NCI-H146 treated with DMSO at 0.1 percent for 48 hours (cell line): ENCODE measurements at regions not wholly inside any gene's neighbourhood (a gene's known extent, or its start where the extent isn't known, plus 50 kb on each side); places are given as distances from the start of the nearest gene placed in this dataset.

Source experiments
- DNase-seq: peaks from one replicate; lab custom pipeline; 2025; ENCODE audit not compliant: unreplicated experiment; lab: John Stamatoyannopoulos, UW

DNA sequence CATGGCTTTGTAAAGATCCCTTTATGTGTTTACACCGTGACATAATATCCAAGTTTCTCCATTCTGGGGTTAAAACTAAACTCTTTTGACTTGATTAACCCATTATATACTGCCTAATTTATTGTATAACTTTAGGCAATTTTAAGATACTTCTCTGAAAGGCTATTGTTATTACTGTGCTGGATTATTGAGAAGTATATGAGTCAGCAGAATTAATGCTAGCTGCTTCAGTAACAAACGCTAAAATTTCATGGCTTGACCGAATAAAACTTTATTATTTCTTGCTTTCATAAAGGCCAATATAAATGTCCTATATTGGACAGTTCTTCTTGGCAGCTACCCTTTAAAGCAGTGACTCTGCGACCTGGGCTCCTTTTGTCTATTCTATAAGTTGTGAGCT, 853.9 kb downstream of the SORCS3 start:
- DNase-seq: no peak

- DNase-seq: no peak
These were observed 853.2 kb downstream of the SORCS3 start for GRCh38 chr10:105494303-105494702.

DNA sequence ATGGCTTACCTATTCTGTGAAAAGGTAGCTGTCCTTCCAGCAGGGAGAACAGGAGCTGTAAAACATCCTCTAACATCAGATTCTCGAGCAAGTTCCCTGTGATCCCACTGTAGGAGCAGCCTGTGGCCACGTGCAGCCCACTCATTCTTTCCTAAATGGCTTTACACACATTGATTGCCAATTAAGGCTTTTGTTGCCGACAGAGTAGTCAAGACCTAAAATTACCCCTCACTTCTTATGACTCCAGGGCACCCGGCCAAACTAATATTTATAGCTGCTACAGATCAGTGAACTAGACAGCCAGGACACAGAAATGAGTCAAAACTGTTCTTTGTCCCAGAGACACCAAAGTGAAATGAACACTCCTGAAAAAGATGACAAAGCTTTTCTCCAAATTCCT, 832.1 kb downstream of the SORCS3 start:
- DNase-seq: no peak

GRCh38 chr10:105468759-105469158, 827.7 kb downstream of the SORCS3 start:
- DNase-seq: no peak

DNA sequence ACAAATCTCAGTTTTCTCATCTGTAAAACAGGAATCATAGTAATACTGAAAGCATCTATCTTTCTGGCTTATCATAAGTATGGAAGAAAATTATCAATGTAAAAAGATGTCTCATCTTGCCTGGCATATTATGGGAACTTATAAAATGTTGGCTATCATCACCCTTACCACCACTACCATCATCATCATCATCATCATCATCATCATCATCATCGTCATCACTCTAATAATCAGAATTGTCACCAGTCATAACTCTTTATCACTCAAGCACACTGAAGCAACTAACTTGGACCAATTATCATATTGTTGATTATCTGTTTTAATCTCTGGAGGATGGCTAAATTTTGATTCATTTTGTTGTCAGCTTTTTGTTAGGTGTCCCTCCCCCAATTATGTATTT, 825.4 kb downstream of the SORCS3 start:
- no peak for DNase-seq

DNA sequence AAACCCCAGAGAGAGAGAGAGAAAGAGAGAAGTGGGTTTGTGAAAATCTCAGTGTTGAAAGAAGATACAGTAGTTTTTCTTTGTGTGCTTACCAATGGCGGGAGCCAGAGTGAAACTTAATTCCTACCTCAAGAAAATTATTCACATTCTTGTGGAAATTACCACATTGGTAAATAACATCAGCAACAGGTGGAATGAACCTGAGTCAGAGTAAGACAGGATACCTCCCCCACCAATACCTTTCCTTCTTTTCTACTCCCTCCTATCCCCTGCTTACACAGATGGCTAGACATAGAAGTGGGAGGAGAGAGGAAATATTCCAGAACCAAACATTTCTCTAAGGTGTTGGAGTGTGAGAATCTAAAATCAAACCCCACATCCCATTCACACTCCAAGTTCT, 793.9 kb downstream of the SORCS3 start:
- no peak for DNase-seq

- DNase-seq: no peak
These were observed 772.9 kb downstream of the SORCS3 start for GRCh38 chr10:105413997-105414396.

GRCh38 chr10:105409370-105409769, 768.3 kb downstream of the SORCS3 start:
- no peak for DNase-seq

DNA sequence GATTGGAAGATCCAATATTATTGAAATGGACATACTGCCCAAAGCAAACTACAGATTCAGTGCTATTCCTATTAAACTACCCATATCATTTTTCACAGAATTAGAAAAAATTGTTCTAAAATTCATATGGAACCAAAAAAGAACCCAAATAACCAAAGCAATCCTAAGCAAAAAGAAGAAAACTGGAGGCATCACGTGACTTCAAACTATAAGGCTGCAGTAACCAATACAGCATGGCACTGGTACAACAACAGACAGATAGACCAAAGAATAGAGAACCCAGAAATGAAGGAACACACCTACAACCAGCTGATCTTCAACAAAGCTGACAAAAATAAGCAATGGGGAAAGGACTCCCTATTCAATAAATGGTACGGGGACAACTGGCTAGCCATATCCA, 765.4 kb downstream of the SORCS3 start:
- DNase-seq: no peak

DNA sequence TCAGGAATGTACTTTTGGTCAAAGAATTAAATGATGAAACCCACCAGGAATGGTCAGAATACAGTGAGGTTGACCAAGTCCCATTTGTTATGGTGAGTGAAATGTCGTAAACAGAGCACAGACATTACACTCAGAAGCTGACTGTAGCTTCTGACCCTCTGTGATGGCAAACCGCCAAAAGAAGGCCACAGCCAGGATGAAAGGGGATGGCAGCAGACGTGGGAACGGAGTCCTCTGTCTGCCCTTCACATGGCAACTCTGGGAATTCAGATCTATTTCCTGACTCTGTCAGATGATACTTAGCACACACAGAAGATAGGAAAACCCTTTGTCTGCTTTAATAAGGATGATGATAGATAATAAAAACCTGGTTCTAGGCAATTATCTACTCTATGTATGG, 757.1 kb downstream of the SORCS3 start:
- no peak for DNase-seq

GRCh38 chr10:105391670-105392351, 750.7 kb downstream of the SORCS3 start:
- no peak for DNase-seq

DNA sequence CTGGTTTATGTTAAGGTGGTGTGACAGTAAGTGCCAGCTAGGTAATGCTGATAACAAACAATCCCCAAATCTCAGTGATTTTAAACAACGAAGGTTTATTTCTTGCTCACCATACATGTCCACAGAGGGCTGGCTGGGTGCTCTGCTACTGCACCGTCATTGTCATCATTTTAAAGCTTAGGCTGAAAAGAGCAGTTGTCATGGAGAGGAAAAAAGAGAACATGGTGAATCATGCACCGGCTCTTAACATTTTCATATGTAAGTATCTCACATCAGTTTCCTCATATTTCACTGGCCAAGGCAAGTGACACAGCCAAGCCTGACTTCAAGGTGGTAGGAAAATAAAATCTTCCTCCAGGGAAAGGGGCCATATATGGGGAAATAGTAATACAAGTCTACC, 746.9 kb downstream of the SORCS3 start:
- no peak for DNase-seq

- DNase-seq: no peak
These were observed 742.9 kb downstream of the SORCS3 start for GRCh38 chr10:105383978-105384377.

DNA sequence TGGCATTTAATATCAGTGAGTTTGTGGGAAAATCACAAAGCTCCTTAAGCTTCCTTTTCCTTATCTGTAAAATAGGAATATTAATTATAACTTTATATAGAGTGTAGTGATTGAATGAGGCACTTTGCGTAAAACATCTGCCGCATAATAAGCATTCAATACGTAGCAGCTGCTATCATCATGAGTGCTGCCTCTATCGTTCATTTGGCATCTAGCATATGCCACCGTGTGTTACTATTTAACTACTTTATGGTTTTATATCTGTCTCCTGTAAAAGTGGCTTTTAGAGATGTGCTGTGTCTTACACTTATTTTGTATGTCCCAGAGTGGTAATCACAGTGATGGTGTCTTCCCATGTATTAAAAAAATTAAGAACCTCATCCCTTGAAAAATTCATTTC, 729.6 kb downstream of the SORCS3 start:
- no peak for DNase-seq

- DNase-seq: no peak
These were observed 718.6 kb downstream of the SORCS3 start for GRCh38 chr10:105359708-105360107.

DNA sequence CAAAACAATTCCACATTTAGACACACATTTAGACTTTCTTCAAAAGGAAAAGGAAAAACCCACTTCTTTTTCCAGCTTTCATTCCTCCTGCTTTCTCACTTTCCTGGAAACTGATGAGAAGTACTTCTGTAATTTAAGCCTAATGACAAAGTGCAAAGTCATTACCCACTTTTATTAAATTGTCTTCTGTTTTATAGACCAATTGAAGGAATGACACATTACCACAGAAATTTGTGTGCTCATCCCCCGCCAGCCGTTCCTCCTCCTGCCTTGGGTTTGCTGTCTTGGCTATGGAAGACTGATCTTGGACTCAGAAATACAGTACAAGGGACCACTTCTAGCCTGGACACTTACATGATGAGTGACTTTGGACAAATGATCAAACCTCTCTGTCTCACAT, 717.8 kb downstream of the SORCS3 start:
- DNase-seq: no peak

DNA sequence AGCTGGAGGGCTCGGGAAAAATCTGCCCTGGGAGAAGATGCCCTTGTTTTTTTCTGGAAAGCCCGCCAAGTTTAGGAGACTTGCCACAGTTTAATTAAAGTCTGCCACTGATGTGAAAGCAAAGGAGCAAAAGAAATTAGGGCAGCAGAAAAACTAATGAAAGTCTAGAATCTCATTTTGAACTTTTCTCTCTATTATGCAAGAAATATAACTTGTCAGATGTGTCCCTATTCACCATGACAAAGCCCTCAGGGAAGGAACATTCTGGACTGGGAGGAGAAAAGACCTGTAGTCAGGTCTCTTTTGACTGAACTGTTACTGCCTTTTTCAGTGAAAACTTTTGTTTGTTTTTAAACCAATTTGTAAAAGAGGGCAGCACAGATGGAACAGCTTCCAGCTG, 715.5 kb downstream of the SORCS3 start:
- DNase-seq: no peak

- no peak for DNase-seq
These were observed 712.9 kb downstream of the SORCS3 start for GRCh38 chr10:105354010-105354409.

GRCh38 chr10:105352827-105353226, 711.7 kb downstream of the SORCS3 start:
- no peak for DNase-seq

GRCh38 chr10:105352281-105352680, 711.2 kb downstream of the SORCS3 start:
- no peak for DNase-seq

DNA sequence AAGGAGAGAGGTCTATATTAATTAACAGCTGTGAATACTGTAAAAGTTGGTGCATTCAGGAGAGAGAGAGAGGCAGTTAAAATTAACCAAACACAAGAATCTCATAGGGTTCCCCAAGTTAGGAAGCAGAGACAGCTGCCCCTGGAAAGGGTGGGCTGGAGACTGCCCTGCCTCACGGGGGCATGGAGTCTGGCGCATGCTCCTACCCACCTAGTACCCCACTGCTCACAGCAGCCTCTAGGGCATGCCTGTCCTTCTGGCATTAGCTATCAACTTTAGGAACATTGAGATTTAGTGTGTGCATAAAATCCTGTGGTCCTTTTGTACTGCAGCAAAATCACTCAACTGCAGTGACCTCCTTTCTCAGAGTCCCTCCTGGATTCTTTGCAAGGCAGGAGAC, 710.1 kb downstream of the SORCS3 start:
- no peak for DNase-seq

DNA sequence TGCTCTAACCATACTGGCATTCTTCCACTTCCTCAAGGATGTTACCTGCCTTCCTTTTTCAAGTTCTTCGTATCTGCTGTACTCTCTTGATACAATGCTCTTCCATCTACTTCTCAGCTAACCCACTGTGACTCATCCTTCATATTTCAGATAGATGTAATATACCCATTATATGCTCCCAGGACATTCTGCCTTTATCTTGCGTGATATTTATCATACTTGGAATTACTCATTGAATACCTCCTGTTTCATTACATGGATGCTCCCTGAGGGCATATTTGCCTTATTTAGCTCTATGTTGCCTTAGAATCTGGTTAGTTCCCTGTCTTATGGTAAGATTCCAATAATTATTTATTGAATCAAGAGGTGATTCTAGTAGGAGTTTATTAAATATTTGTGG, 706.4 kb downstream of the SORCS3 start:
- no peak for DNase-seq

DNA sequence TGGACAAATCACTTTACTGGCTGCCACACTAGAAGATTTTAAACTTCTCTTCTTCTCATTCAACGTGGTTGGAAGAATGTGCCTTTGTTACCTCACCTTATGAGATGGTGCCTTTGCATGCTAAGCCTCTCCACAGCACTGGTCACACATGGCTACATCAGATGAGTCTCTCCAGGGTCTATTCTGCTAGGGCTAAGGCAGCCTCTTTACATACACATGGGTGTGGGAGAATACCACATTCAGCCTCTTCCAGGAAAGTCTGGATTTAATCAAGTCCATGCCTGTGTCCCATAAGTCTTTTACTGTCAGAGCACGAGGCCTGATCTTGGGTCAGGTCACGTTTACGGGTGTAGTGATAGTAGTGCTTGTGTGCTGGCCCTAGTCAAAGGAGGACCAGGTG, 701.5 kb downstream of the SORCS3 start:
- DNase-seq: no peak

DNA sequence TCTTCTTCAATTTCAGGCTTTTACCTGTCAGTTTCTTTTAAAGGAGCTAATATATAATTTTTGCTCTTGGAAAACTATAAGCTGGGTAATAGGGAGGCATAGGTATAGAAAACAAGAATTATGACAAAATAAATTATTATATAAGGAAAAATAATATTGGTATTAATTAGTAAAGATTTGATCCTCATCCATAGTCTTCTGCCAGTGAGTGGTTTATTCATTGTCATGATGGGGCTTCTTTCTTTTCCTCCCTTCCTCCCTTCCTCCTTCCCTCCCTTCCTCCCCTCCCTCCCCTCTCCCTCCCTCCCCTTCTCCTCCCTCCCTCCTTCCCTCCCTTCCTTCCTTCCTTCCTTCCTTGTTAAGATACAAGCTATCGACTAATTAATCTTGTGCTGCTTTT, 698.6 kb downstream of the SORCS3 start:
- no peak for DNase-seq
